ENCODE measurements at regions not wholly inside any gene's neighbourhood (a gene's known extent, or its start where the extent isn't known, plus 50 kb on each side); places are given as distances from the start of the nearest gene placed in this dataset.

GRCh38 chr10:4215963-4216575, 431.1 kb upstream of the KLF6 start:
- DNase-seq: no peak

GRCh38 chr10:4215485-4215884, 430.5 kb upstream of the KLF6 start:
- no peak for DNase-seq

- DNase-seq: no peak
Observed at GRCh38 chr10:4214908-4215307, 429.9 kb upstream of the KLF6 start.

DNA sequence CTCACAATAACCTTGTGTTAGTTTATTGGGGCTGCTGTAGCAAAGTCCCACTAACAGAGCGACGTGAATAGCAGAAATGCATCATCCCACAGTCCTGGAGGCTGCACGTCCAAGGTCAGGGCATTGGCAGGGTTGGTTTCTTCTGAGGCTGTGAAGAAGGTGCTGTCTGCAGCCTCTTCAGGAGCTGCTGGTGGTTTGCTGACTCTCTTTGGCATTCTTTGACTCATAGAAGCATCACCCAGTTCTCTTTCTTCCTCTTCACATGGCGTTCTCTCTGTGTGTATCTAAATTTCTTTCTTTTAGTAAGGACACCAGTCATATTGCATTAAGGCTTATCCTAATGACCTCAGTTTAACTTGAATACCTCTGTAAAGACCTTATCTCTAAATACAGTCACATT, 428.4 kb upstream of the KLF6 start:
- no peak for DNase-seq

GRCh38 chr10:4212111-4212630, 427.2 kb upstream of the KLF6 start:
- DNase-seq: no peak

DNA sequence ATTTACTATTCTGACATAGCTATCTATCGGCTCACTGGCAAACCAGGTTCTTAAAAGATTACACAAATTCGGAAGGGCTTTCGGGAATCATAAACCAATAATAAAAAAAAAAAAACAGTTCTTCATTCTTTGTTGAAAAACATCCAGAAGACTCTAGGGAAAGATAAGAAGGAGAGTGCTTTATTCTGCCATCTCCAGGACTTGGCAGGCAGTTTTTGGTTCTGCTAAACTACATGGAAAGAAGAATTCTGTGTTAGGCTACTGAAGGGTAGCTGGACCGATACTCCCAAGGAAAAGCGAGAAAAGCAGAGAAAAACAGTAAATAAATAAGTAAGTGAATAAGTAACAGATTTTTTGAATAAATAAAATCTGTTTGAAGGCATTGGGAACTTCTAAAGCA, 423.5 kb upstream of the KLF6 start:
- DNase-seq: no peak

- no peak for DNase-seq
Observed at GRCh38 chr10:4205113-4205512, 420.1 kb upstream of the KLF6 start.

DNA sequence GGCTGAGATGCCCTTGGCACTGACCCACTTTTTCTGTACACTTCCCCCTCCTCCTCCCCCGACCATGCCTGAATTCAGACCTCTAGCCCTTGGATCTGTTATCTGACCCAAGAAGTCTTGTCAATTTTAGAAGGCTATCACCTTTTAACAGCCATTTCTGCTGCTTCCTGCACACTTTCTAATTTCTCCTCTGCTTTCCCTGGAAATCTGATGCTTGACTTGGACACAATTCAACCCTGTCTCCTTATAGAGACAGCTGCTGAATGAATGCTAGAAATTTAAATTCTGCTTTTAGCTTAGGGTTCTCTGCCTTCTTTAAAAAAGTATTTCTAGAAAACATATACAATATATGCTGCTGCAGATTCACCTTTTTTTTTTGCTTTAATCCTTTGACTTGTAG, 417.9 kb upstream of the KLF6 start:
- DNase-seq: no peak

DNA sequence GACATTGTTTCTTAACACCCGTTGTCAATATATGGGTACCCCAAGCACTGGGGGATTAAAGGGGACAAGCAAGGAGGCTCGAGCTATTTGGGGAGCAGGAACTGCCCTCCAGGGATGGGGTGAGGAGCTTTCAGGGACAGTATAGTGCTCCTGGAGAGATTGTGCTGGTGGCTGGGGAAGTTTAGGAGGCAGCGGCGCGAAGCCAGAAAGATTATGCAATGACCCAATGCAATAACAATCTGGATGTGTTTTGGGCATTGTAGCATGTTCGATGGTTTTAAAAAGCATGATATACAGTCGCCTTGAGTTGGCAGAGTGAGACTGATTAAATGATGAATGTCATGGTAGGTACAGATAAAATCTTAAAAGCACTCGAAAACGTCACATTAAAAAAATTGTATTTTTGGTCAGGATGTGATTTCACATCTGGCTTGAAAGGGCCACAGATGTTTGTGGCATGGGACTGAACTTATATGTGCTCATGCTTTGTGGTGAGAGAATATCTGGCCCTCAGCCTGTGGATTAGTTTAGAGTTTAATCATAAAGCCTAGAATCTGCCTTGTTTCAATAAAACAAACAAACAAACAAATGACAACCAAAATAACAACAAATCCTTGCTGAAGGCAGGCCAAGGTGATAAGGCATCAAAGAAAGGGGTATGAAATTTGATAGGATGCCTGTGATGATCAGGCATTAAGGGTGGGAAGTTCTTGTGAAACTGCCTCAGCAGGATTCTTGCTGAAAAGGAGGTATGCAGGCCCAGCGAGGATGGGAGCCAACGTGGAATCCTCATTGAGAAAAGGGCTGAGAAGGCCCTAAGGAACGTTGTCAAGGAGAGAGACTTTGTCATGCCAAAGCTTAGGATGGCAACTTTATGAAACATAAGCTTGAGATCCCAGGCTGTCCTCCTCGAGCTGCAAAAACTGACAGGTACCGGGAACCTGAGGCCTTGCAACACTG, 417.1 kb upstream of the KLF6 start:
- DNase-seq: no peak

DNA sequence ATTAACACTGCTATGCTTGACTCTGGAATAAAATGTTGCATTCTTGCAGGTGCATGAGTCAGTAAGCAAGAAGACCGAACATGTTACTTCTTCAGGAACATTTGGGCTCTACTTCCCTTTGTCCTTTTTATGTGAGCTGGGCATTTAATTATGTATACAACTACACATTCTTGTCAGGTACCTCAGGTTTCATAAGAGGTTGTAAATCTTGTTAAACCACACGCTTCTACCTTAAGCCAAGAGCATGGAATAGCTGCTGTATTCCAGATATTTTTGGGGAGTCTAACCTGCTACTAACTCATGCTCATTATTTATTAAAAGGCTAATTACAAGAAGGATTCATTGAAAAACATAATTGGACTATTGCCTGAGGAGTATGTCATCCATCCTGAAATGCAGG, 414.2 kb upstream of the KLF6 start:
- no peak for DNase-seq

GRCh38 chr10:4198216-4198615, 413.2 kb upstream of the KLF6 start:
- no peak for DNase-seq

DNA sequence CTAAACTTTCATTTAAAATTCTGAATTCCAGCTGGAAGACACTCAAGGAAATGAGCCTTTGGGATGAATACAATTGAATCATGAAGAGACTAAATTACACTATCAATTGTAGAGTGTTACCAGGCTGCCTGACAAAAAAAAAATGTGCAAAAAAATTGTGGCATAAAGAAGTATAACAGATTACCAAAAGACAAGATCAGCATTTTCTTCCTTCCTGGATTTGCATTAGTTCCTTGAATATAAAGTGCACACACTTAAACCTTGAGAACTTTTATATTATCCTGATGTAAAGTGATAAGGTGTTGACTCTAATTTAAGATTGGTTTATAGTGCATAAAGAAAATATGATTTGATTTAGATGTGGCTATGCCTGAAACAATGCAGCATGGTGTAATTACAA, 412.7 kb upstream of the KLF6 start:
- no peak for DNase-seq

DNA sequence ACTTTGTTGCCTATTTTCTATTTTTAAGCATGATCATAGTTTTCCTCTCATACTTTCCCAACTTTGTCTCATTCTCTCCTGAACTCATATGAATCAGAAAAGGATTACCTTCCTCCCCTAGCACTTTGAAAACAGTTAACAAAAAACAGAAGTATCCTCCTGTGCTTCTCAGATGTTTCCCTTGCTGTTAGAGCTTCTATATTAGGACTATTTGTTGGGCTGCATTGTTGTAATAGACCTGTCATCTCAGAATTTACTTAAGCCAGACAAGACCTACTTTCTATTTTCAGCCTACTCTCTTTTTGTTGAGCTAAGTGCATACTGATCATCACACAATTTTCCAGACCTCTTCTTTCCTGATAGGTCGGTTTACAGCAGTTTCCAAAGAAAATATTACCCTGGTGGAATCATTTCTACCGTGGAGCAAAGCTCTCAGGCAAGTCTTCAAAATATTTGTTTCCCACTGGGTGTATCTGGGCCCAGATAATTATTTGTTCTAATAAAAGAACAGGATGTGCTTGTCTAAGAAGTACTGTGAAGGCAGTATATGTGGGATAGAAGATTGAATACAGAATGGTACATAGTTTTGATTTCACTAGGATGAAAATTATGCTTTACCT, 411.9 kb upstream of the KLF6 start:
- DNase-seq: no peak

DNA sequence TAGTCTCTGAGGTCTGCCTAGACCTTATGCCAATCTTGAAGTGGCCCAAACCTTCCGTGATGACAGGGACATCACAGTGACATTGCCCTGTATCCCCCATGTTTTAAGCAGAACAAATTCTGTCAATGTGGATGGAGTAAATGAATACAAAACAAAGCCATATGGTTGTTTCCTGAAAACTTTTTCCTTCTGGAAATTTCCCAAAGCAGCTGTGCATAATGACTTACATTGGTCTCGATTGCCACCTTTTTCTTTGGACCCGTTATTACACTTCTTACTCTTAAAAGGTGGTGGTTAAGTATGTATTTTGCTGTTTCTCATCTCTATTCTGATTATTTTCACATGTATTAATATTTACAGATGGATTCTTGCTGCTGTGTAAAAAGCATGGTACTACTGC, 411.2 kb upstream of the KLF6 start:
- DNase-seq: no peak

DNA sequence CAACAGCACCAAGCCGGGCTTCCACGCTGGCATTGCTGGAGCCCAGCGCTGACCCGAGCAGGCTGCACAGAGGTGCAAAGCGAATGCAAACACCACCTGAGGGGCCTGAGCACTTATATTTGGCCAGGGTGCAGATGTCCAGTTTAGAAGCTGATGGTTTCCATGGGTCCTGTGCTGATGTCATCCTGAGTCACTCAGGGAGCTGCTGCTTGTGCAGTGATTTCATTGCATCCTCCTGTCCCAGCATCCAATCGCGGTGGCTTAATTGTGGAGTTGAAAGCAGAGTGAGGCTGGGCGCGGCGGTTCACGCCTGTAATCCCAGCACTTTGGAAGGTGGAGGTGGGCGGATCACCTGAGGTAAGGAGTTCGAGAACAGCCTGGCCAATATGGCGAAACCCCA, 410.2 kb upstream of the KLF6 start:
- DNase-seq: no peak

DNA sequence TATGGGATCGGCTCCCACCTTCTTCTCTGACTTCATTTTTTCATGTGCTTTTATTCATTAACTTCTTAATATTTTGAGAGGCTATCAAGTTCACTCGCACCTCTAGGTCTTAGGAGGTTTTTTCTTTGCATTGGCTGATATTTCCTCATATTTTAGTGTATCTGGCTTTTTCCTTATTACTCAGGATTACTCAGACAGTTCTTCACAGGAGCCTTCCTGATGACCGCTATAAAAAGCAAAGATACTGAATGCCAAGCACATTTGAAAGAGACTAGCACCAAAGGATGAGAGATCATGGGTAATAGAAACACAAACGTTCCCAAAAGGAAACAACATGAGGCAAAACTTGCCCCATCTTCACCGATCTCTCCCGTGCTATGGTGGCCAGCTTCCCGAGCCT, 409.2 kb upstream of the KLF6 start:
- no peak for DNase-seq

DNA sequence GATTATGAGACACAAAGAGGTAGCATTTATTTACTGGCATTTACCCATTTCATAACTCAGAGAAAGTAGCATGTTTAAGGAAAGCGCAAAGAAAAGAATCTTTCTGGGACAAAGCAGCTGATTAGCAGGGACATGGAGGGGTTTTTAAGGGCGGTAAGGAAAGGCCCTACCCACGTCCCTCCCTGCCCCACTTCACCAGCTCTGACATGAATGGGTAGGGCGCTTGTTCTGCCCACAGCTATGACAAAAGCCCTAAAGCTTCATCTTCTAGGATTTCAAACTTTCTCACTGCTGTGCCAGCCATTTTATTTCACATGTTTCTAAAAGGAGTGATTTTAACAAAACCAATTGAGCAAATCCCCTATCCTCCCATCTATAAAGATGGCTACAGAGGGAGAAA, 406.9 kb upstream of the KLF6 start:
- no peak for DNase-seq

GRCh38 chr10:4191354-4191753, 406.3 kb upstream of the KLF6 start:
- no peak for DNase-seq

- DNase-seq: no peak
Observed at GRCh38 chr10:4190876-4191275, 405.9 kb upstream of the KLF6 start.

DNA sequence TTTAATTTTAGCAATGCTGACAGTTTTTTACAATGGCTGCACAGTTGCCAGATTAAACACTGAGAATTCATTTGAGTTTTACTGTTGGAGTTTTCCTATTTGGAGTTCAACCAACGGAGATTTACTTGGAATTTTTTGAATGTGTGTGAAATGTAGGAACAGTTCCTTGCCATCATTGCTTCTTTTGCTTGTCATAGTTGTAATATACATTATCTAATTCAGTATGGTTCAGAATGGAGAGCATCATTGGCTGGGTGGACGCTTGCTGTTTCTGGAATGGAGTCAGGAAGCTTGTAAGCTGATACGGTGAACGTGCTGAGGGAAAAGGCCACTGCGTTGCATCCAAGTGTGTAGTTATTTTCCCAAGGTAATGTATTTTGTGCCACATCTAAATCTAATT, 404.3 kb upstream of the KLF6 start:
- no peak for DNase-seq

GRCh38 chr10:4188406-4188805, 403.4 kb upstream of the KLF6 start:
- DNase-seq: no peak

DNA sequence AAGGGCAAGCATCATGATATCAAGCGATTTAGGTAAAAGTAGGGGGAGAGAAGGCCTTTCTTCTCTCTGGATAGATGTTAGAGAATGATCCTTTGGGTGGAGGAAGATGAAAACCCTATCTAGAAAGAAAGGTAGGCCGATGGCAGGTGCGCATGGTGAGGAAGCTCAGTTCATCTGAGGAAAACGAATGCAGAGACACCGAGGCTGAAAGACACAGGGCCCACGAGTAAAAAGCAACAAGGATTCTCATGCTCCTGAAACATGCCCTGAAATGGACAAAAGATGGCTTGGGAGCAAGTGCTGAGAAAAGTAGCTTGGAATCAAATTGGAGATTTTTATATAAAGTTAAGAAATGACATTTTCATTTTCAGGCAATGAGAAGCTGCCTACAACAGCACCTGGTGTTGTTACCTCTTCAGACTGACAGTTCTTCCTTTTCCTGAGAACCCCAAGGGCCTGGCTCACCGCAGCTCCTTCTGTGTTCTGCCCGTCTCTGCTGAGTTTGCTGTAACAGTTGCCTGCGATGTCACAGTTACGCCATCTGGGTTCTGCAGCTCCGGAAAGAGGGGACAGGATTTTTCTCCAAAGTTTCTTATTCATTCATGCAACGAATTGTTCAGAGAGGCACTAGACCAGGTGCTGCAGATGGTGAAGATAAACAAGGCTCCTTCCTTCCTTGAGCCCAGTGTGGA, 402.0 kb upstream of the KLF6 start:
- DNase-seq: no peak

- no peak for DNase-seq
Observed at GRCh38 chr10:4183761-4184261, 398.8 kb upstream of the KLF6 start.
